HG03108 (cell line): ENCODE measurements at regions not wholly inside any gene's neighbourhood (a gene's known extent, or its start where the extent isn't known, plus 50 kb on each side); places are given as distances from the start of the nearest gene placed in this dataset.
A peak's percentile ranks its signal among the peaks of the same experiment; 100 is the strongest.

Source experiments
- ATAC-seq: cut with Tn5 transposase; IDR thresholded peaks from one replicate; pipeline ENCODE4 v1.9.1; 2021; ENCODE audit warnings: moderate library complexity; ENCODE audit not compliant: unreplicated experiment

GRCh38 chr10:121069061-121069850 lies 218.1 kb downstream of the WDR11 start:
- ATAC-seq: peak; percentile 57

- no peak for ATAC-seq
Measured at GRCh38 chr10:121070275-121071070, 219.3 kb downstream of the WDR11 start.

GRCh38 chr10:121071901-121072300 lies 220.7 kb downstream of the WDR11 start:
- ATAC-seq: no peak

GRCh38 chr10:121073728-121074127 lies 222.6 kb downstream of the WDR11 start:
- no peak for ATAC-seq

- ATAC-seq: no peak
Measured at GRCh38 chr10:121076776-121077715, 225.9 kb downstream of the WDR11 start.

GRCh38 chr10:121078036-121078435 lies 226.9 kb downstream of the WDR11 start:
- no peak for ATAC-seq

- ATAC-seq: no peak
Measured at GRCh38 chr10:121078672-121079102, 227.5 kb downstream of the WDR11 start.

GRCh38 chr10:121079226-121079625 lies 228.1 kb downstream of the WDR11 start:
- ATAC-seq: no peak

GRCh38 chr10:121080281-121080891 lies 229.2 kb downstream of the WDR11 start:
- ATAC-seq: no peak

GRCh38 chr10:121081306-121081705 lies 230.1 kb downstream of the WDR11 start:
- ATAC-seq: no peak

- no peak for ATAC-seq
Measured at GRCh38 chr10:121082984-121083383, 231.8 kb downstream of the WDR11 start.

GRCh38 chr10:121084016-121084674 lies 233.0 kb downstream of the WDR11 start:
- ATAC-seq: no peak

GRCh38 chr10:121084675-121085070 lies 233.5 kb downstream of the WDR11 start:
- no peak for ATAC-seq

GRCh38 chr10:121085367-121085766 lies 234.2 kb downstream of the WDR11 start:
- no peak for ATAC-seq

- ATAC-seq: no peak
Measured at GRCh38 chr10:121087129-121087528, 236.0 kb downstream of the WDR11 start.

- no peak for ATAC-seq
Measured at GRCh38 chr10:121087688-121088087, 236.5 kb downstream of the WDR11 start.

- ATAC-seq: no peak
Measured at GRCh38 chr10:121088524-121088923, 237.4 kb downstream of the WDR11 start.

GRCh38 chr10:121089434-121089833 lies 238.3 kb downstream of the WDR11 start:
- no peak for ATAC-seq

GRCh38 chr10:121091961-121092719 lies 241.0 kb downstream of the WDR11 start:
- no peak for ATAC-seq
